ENCODE measurements at regions not wholly inside any gene's neighbourhood (a gene's known extent, or its start where the extent isn't known, plus 50 kb on each side); places are given as distances from the start of the nearest gene placed in this dataset.
"Not testable (repeated sequence)": the region's sequence is repeated elsewhere in the genome, so short reads cannot be mapped to it uniquely, and the experiment has no call there.

- intact Hi-C loops (cut with micrococcal nuclease; ENCODE audit: unreplicated experiment), result no loop called here
- DNase-seq (ENCODE audit: low spot score), result no peak
- POLR2A ChIA-PET, result no interaction called here
- no peak overlapping the region for H3K4me3 ChIP-seq (ENCODE audit: low read depth, low read length, poor library complexity, severe bottlenecking)
- no peaks in the 10 kb centered on the region for H3K9me3 ChIP-seq (ENCODE audit: low read length)
- H3K4me1 ChIP-seq (ENCODE audit: insufficient read depth, low read length, poor library complexity, severe bottlenecking), result no peaks in the 10 kb centered on the region
- H3K27ac ChIP-seq (ENCODE audit: low read depth, low read length, poor library complexity, severe bottlenecking), result no peak overlapping the region
- TF ChIP-seq CTCF (conservative IDR thresholded peaks at IDR 0.05; ENCODE audit: low read length) (no peak), EZH2phosphoT487 (IDR thresholded peaks at IDR 0.05; ENCODE audit: borderline replicate concordance, low read depth, low read length) (no peak)
- H3K9me2 ChIP-seq (ENCODE audit: insufficient read depth, low read length), result no peaks in the 10 kb centered on the region
- no peaks in the 10 kb centered on the region for H3K36me3 ChIP-seq (ENCODE audit: insufficient read depth, low read length)
- no peak overlapping the region for H3K4me2 ChIP-seq (ENCODE audit: low read length)
- H2AFZ ChIP-seq (ENCODE audit: low read length), result no peak overlapping the region
- no peaks in the 10 kb centered on the region for H4K20me1 ChIP-seq (ENCODE audit: insufficient read depth, low read length)
- BruUV-seq (replicated peaks), result no TSS peak
- no peaks in the 10 kb centered on the region for H3K79me2 ChIP-seq (ENCODE audit: insufficient read depth, low read depth, low read length)
- CTCF ChIA-PET (ENCODE audit: unreplicated experiment), result no interaction called here
These were observed 213.0 kb downstream of the SEC23IP start for GRCh38 chr10:120105492-120105891.

GRCh38 chr10:120108916-120109315, 216.4 kb downstream of the SEC23IP start:
- CTCF ChIA-PET (ENCODE audit: unreplicated experiment), result no interaction called here
- no TSS peak for BruUV-seq (replicated peaks)

GRCh38 chr10:120109725-120110124, 217.2 kb downstream of the SEC23IP start:
- BruUV-seq (replicated peaks); CTCF ChIA-PET (ENCODE audit: unreplicated experiment); H4K20me1 ChIP-seq (ENCODE audit: insufficient read depth, low read length); H3K27ac ChIP-seq (ENCODE audit: low read depth, low read length, poor library complexity, severe bottlenecking); intact Hi-C loops (cut with micrococcal nuclease; ENCODE audit: unreplicated experiment); H3K36me3 ChIP-seq (ENCODE audit: insufficient read depth, low read length); H3K9me2 ChIP-seq (ENCODE audit: insufficient read depth, low read length); H3K4me1 ChIP-seq (ENCODE audit: insufficient read depth, low read length, poor library complexity, severe bottlenecking); H3K4me3 ChIP-seq (ENCODE audit: low read depth, low read length, poor library complexity, severe bottlenecking); DNase-seq (ENCODE audit: low spot score); H3K79me2 ChIP-seq (ENCODE audit: insufficient read depth, low read depth, low read length); H2AFZ ChIP-seq (ENCODE audit: low read length); H3K4me2 ChIP-seq (ENCODE audit: low read length); H3K9me3 ChIP-seq (ENCODE audit: low read length); POLR2A ChIA-PET: not testable (repeated sequence)

More at GRCh38 chr10:120108916-120109315, 216.4 kb downstream of the SEC23IP start:
- Histone ChIP-seq H3K4me2 (ENCODE audit: low read length) (no peak overlapping the region), H3K9me3 (ENCODE audit: low read length) (no peaks in the 10 kb centered on the region), H3K36me3 (ENCODE audit: insufficient read depth, low read length) (no peaks in the 10 kb centered on the region), H2AFZ (ENCODE audit: low read length) (no peak overlapping the region), H3K27ac (ENCODE audit: low read depth, low read length, poor library complexity, severe bottlenecking) (no peak overlapping the region), H4K20me1 (ENCODE audit: insufficient read depth, low read length) (no peaks in the 10 kb centered on the region), H3K9me2 (ENCODE audit: insufficient read depth, low read length) (no peaks in the 10 kb centered on the region), H3K79me2 (ENCODE audit: insufficient read depth, low read depth, low read length) (no peaks in the 10 kb centered on the region), H3K4me3 (ENCODE audit: low read depth, low read length, poor library complexity, severe bottlenecking) (no peak overlapping the region), H3K4me1 (ENCODE audit: insufficient read depth, low read length, poor library complexity, severe bottlenecking) (no peaks in the 10 kb centered on the region)
- TF ChIP-seq EZH2phosphoT487 (IDR thresholded peaks at IDR 0.05; ENCODE audit: borderline replicate concordance, low read depth, low read length) (no peak), CTCF (conservative IDR thresholded peaks at IDR 0.05; ENCODE audit: low read length) (no peak)
- POLR2A ChIA-PET, result interaction anchor here (1.2 kb wide), 1 partner anchor 217 kb away, joined by 4 read pairs; no protein-coding TSS in a partner anchor
- intact Hi-C loops (cut with micrococcal nuclease; ENCODE audit: unreplicated experiment), result no loop called here
- no peak for DNase-seq (ENCODE audit: low spot score)
